Esophagus squamous epithelium (tissue), 5 donors: ENCODE measurements at regions not wholly inside any gene's neighbourhood (a gene's known extent, or its start where the extent isn't known, plus 50 kb on each side); places are given as distances from the start of the nearest gene placed in this dataset.

Experiments
- DNase-seq: peaks from one replicate; lab custom pipeline; 2025; lab: John Stamatoyannopoulos, UW
- H3K27ac ChIP-seq, 4 donors: fragments of 200-600 bp; sonication (generic); one replicate each; pipeline ENCODE4 v1.5.1; 2016 to 2019; ENCODE audit warnings: mild to moderate bottlenecking in 1 of 4
- H3K27me3 ChIP-seq, 4 donors: fragments of 200-600 bp; sonication (generic); 1 replicate in 3 of 4; 2 replicates in 1 of 4; pipeline versions ENCODE4 v1.5.1 to v1.6.0; 2017 to 2021; ENCODE audit warnings: antibody characterized with exemption in 1 of 4
- H3K36me3 ChIP-seq, 3 donors: fragments of 200-600 bp; sonication (generic); one replicate each; pipeline ENCODE4 v1.5.1; 2016 to 2019
- H3K4me1 ChIP-seq, 3 donors: fragments of 200-600 bp; sonication (generic); one replicate each; pipeline ENCODE4 v1.5.1; 2017 to 2019
- H3K4me3 ChIP-seq, 4 donors: fragments of 200-600 bp; sonication (generic); 1 replicate in 3 of 4; 2 replicates in 1 of 4; pipeline ENCODE4 v1.5.1; 2016 to 2019; ENCODE audit warnings: mild to moderate bottlenecking in 2 of 4, moderate library complexity in 1 of 4
- H3K9me3 ChIP-seq, 3 donors: fragments of 200-600 bp; sonication (generic); one replicate each; pipeline ENCODE4 v1.5.1; 2016 to 2019
- POLR2A ChIP-seq, 4 donors: fragments of 450-650 bp; IDR thresholded peaks; one replicate each; pipeline ENCODE4 v1.6.1; 2017; ENCODE audit warnings: antibody characterized with exemption in 4 of 4, mild to moderate bottlenecking in 4 of 4, moderate library complexity in 3 of 4
- WGBS, 2 donors: methylation state at CpG; one replicate each; pipeline ENCODE4 v1.1.5; 2018; 5-methylcytosine and 5-hydroxymethylcytosine counted together
- intact Hi-C: fragments of 100-400 bp; cut with DNase I; formaldehyde crosslinking; loops from one replicate; pipeline ENCODE4 v1.15.0; 2022
- TF ChIP-seq, protein P1 (sequence below), 6 experiments: fragments of 450-650 bp in 4 of 6; fragments of 200-600 bp in 2 of 6; sonication (generic) in 2 of 6; IDR thresholded peaks; one replicate each; pipeline ENCODE4 v1.5.1; 2016 to 2019; ENCODE audit warnings: antibody characterized with exemption in 6 of 6, mild to moderate bottlenecking in 4 of 6, moderate library complexity in 4 of 6
- donor health status: DM: yes; HTN: yes; CAD: no.

GRCh38 chr14:56899829-56900228 lies 89.5 kb upstream of the OTX2 start:
- no peak for DNase-seq
- H3K36me3 ChIP-seq, result no peaks in the 10 kb centered on the region
- no peaks in the 10 kb centered on the region for H3K9me3 ChIP-seq
- 53 to 67% methylated on average over 3 of the region's 3 CpGs for WGBS, 2 donors
- H3K27me3 ChIP-seq, result peaks cover 0 to 15% (median 0%) of the 10 kb centered on the region in 4 donors
- H3K4me3 ChIP-seq, result no peak overlapping the region
- intact Hi-C loops, result no loop called here
- TF ChIP-seq POLR2A (IDR thresholded peaks at IDR 0.05), result no peak
- TF ChIP-seq, protein P1, sequence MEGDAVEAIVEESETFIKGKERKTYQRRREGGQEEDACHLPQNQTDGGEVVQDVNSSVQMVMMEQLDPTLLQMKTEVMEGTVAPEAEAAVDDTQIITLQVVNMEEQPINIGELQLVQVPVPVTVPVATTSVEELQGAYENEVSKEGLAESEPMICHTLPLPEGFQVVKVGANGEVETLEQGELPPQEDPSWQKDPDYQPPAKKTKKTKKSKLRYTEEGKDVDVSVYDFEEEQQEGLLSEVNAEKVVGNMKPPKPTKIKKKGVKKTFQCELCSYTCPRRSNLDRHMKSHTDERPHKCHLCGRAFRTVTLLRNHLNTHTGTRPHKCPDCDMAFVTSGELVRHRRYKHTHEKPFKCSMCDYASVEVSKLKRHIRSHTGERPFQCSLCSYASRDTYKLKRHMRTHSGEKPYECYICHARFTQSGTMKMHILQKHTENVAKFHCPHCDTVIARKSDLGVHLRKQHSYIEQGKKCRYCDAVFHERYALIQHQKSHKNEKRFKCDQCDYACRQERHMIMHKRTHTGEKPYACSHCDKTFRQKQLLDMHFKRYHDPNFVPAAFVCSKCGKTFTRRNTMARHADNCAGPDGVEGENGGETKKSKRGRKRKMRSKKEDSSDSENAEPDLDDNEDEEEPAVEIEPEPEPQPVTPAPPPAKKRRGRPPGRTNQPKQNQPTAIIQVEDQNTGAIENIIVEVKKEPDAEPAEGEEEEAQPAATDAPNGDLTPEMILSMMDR (IDR thresholded peaks at IDR 0.05), result no peak
- no peaks in the 10 kb centered on the region for H3K4me1 ChIP-seq
- H3K27ac ChIP-seq, result no peak overlapping the region

DNA sequence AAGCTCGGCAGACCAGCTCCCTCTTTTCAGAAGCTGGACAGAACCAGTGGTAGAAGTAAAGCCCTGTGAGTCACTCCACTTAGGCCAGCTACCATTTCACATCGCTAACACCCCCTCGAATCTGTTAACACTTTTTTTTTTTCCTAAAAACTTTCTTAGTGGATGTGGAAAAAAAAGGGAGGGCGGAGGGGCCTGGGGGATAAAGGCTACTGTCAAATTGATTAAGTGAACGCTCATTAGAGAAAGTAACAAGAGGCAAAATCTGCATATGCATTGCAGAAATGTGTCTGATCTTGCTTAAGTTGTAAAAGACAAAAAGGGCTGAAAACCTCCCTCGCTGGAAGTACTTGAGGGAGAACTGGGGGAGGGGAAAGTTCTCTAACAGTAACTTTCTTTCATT lies 86.6 kb upstream of the OTX2 start:
- no peak for TF ChIP-seq POLR2A (IDR thresholded peaks at IDR 0.05)
- TF ChIP-seq, protein P1 (IDR thresholded peaks at IDR 0.05), result no peak
- no peak overlapping the region for H3K27ac ChIP-seq
- no peak overlapping the region for H3K4me3 ChIP-seq
- intact Hi-C loops, result no loop called here
- WGBS, 2 donors, result 17 to 21% methylated on average over 6 of the region's 6 CpGs
- H3K9me3 ChIP-seq, result no peaks in the 10 kb centered on the region
- no peaks in the 10 kb centered on the region for H3K36me3 ChIP-seq
- no peaks in the 10 kb centered on the region for H3K4me1 ChIP-seq
- peaks cover 0 to 38% (median 0%) of the 10 kb centered on the region in 4 donors for H3K27me3 ChIP-seq
- DNase-seq, result no peak

- DNase-seq, result no peak
- Histone ChIP-seq H3K27ac (no peak overlapping the region), H3K27me3 (peaks cover 0 to 39% (median 0%) of the 10 kb centered on the region in 4 donors), H3K4me1 (no peaks in the 10 kb centered on the region), H3K4me3 (no peak overlapping the region), H3K9me3 (no peaks in the 10 kb centered on the region), H3K36me3 (no peaks in the 10 kb centered on the region)
- intact Hi-C loops, result no loop called here
- no peak for TF ChIP-seq POLR2A (IDR thresholded peaks at IDR 0.05)
- TF ChIP-seq, protein P1 (IDR thresholded peaks at IDR 0.05), result no peak
- WGBS, 2 donors, result 67 to 72% methylated on average over 2 of the region's 2 CpGs
Observed at GRCh38 chr14:56896231-56896630, 86.0 kb upstream of the OTX2 start.

- H3K9me3 ChIP-seq, result no peaks in the 10 kb centered on the region
- intact Hi-C loops, result no loop called here
- no peak for TF ChIP-seq POLR2A (IDR thresholded peaks at IDR 0.05)
- TF ChIP-seq, protein P1 (IDR thresholded peaks at IDR 0.05), result no peak
- no peak for DNase-seq
- H3K4me3 ChIP-seq, result no peak overlapping the region
- no peak overlapping the region for H3K27ac ChIP-seq
- H3K4me1 ChIP-seq, result no peaks in the 10 kb centered on the region
- WGBS, 2 donors, result 36 to 56% methylated on average over 5 of the region's 5 CpGs
- H3K27me3 ChIP-seq, result peaks cover 0 to 37% (median 0%) of the 10 kb centered on the region in 4 donors
- H3K36me3 ChIP-seq, result no peaks in the 10 kb centered on the region
Observed at GRCh38 chr14:56895154-56895553, 84.9 kb upstream of the OTX2 start.

- intact Hi-C loops, result no loop called here
- Histone ChIP-seq H3K4me3 (no peak overlapping the region), H3K4me1 (no peaks in the 10 kb centered on the region), H3K36me3 (no peaks in the 10 kb centered on the region), H3K27me3 (peaks cover 0 to 33% (median 0%) of the 10 kb centered on the region in 4 donors), H3K27ac (no peak overlapping the region), H3K9me3 (no peaks in the 10 kb centered on the region)
- WGBS, 2 donors, result 52 to 72% methylated on average over 3 of the region's 3 CpGs
- no peak for DNase-seq
- TF ChIP-seq, protein P1 (IDR thresholded peaks at IDR 0.05), result no peak
- TF ChIP-seq POLR2A (IDR thresholded peaks at IDR 0.05), result no peak
Observed at GRCh38 chr14:56894591-56894991, 84.3 kb upstream of the OTX2 start.
